Stimulated activated CD4-positive, alpha-beta T cell treated with anti-CD3 and anti-CD28 coated beads, Interleukin-1b, Interleukin-23, amount 100 ng/mL, for 24 hours (primary cell): ENCODE measurements at regions not wholly inside any gene's neighbourhood (a gene's known extent, or its start where the extent isn't known, plus 50 kb on each side); places are given as distances from the start of the nearest gene placed in this dataset.
"Not testable (repeated sequence)": the region's sequence is repeated elsewhere in the genome, so short reads cannot be mapped to it uniquely, and the experiment has no call there.

Experiments
- DNase-seq, 4 experiments: peaks; one replicate each; pipeline ENCODE4 v3.0.0-alpha.2; 2020; ENCODE audit warnings: low read depth in 4 of 4, low spot score in 1 of 4

DNA sequence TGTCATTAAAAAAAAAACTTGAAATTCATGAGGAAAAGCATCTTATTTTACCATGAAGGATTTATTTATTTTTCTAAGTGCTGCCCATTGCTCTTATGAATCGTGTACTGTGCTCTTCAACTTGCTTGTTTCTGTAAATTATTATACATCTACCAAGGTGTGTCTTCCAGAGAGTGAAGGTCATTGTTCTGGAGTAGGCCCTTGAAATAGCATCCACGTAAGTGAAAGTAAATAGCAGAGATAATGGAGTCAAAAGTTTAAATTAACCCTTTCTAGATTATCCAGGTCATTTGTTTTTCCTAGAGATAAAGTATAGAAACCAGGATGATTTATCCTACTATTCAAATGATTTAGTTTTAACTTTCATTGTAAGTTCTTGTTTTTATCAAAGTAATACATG lies 473.1 kb downstream of the DIRAS2 start:
- no peak for DNase-seq

DNA sequence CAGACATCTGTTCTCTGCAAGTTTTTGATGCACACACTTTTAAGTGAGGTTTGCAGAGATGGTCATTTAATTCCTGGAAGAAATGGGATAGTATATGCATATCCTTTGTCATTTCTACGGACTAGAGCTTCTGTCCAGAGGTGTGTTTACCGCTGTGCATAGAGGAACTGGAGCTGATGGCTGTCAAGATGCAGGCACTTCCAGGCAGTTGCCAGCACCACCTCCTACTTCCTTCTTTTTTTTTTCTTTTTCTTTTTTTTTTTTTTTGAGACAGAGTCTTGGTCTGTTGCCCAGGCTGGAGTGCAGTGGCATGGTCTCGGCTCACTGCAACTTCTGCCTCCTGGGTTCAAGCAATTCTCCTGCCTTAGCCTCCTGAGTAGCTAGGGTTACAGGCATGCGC lies 468.7 kb downstream of the DIRAS2 start:
- not testable (repeated sequence) for DNase-seq

DNA sequence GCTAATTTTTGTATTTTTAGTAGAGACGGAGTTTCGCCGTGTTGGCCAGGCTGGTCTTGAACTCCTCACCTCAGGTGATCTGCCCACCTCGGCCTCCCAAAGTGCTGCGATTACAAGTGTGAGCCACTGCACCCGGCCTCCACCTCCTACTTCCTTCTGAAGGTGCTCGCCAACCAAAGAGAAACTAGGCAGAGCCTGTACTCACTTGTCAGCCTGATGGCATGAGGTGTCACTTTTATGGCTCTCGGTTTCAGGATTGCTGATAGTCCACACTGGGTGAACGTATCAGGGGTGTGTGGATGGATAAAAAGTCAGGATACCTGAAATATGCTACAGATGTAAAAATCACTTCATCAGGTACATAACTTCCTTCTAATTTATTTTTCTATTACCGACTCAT lies 468.3 kb downstream of the DIRAS2 start:
- not testable (repeated sequence) for DNase-seq

DNA sequence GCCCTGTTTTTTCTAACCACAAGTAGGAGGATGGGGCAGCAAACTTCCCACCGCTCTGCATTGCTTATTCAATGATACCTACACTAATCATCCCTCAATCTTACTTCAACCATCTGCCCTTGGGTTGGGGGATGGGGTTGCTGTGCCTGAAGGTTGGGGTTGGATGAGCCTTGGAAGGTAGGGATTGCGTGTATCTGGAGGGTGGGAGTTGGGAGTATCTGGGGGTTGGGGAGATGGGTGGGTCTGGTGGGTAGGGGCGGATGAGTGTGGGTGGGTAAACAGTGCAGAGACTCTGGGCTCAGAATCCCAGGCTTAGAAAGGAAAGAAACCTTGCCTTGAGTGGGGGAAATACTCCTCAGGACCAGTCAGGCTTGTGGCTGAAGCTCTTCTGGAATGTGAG lies 467.4 kb downstream of the DIRAS2 start:
- DNase-seq = no peak

DNA sequence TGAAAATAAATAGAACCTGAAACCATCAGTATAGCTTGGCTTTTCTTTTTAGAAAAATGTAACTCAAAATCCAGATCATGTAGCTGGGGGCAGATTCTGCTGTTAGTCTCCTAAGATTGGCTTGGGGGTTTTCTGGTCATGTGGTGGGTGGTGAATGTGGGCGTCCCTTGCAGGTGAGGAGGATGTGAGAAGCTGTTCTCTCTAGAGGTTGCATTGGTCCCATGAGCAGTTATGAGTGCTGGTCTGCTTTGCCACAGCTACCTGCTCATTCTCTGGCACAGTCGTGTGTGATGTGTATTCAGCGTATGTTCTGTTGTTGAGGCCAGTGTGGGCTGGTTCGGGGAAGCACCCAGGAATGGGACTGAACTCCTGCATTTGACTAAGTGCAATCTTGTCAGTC lies 466.8 kb downstream of the DIRAS2 start:
- DNase-seq = no peak

DNA sequence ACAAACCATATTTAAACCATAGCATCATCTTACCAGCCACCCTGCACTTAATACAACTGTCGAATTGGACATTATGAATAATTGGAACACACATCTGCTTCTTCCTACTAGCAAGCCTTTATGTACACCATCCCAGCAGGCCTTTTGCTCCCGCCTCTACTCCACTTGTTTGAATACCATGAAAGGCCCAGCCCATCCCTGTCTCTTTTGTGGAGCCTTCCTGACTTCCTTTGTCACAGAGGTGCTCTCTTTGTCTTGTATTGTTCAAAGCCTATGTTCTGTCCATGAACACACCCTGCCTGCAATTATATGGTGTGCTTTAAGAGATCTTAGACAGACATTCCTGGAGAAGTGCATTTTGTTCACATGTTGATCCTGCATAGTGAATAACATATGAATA lies 465.7 kb downstream of the DIRAS2 start:
- no peak for DNase-seq

DNA sequence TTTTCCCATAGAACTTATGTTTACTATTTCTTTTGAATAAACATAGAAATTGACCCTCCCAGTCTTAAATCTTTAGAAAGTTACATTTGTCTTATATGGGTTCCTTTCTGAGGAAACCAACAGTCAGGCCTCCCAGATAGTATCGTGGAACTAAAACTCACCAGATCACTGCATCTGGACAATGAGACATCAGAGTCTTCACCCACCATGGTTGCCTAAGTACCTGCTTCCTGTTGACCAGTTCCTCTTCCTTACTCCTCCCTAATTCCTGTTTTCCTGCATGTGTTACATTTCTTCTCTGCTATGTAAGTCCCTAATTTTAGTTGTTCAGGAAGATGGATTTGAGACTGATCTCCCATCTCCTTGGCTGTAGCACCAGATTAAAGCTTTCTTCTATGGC lies 462.2 kb downstream of the DIRAS2 start:
- DNase-seq = no peak

DNA sequence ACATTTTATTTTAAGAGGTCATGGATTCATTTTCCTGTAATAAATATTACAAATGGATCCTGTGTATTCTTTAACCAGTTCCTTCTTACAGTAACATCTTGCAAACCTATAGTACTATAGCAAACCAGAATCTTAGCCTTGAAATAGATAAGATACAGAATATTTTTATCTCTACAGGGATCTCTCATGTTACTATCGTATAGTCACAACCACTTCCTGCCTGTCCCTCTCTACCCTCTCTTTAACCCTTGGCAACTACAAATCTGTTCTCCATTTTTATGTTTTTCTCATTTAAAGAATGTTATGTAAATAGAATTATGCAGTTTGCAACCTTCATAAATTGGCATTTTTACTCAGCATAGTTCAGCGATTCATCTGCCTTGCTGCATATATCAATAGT lies 454.0 kb downstream of the DIRAS2 start:
- no peak for DNase-seq

DNA sequence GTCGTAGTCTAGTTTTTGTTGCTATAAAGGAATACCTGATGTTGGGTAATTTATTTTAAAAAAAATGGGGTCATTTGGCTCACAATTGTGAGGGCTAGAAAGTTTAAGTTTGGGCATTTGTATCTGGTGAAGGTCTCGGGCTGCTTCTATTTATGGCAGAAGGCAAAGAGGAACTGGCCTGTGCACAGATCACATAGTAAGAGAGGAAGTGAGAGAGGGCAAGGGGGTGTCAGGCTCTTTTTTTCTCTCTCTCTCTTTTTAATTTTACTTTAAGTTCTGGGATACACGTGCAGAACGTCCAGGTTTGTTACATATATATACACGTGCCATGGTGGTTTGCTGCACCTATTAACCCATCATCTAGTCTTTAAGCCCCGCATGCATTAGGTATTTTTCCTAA lies 453.3 kb downstream of the DIRAS2 start:
- no peak for DNase-seq

DNA sequence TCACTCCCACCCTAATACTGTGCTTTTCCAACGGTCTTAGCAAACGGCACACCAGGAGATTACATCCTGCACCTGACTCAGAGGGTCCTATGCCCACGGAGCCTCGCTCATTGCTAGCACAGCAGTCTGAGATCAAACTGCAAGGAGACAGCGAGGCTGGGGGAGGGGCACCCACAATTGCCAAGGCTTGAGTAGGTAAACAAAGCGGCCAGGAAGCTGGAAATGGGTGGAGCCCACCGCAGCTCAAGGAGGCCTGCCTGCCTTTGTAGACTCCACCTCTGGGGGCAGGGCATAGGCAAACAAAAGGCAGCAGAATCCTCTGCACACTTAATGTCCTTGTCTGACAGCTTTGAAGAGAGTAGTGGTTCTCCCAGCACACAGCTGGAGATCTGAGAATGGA lies 450.2 kb downstream of the DIRAS2 start:
- DNase-seq = peak in 2 of 4 experiments; percentile 8 to 12

DNA sequence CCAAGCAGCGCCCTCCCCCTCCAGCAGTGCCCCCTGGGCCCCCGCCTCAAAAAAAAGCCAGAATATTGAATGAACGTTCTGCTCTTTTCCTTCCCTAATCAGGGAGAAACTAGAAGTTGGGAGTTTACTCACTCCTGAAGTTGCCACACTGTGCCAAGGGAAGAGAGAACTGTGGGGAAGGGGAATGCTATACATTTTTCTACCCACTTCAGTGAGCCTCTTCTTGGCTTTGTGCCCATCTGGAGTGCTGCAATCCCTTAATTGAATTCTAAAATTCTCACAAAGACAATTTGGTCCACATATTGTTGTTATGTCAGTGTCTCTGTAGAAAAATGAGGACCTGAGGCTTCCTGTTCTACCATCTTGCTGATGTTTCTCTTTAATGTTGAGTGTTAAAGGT lies 443.7 kb downstream of the DIRAS2 start:
- DNase-seq = no peak

DNA sequence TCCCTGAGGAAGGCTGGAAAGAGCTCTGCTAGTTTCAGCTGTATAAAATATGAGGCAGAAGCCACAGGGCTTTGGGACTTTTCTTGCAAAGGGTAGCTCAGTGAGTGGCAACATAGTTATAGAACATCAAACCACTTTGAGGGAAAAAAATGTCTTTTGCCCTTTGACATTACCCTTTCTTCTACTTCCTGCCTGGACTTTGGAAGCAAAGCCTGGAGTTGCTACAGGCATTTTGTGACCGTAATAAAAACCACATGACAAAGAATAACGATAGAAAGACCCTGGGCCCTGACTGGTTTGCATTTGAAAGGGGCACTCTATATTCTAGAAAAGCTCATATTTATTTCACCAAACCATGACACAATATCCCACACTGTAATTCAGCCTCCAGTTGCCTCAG lies 440.9 kb downstream of the DIRAS2 start:
- DNase-seq = no peak

DNA sequence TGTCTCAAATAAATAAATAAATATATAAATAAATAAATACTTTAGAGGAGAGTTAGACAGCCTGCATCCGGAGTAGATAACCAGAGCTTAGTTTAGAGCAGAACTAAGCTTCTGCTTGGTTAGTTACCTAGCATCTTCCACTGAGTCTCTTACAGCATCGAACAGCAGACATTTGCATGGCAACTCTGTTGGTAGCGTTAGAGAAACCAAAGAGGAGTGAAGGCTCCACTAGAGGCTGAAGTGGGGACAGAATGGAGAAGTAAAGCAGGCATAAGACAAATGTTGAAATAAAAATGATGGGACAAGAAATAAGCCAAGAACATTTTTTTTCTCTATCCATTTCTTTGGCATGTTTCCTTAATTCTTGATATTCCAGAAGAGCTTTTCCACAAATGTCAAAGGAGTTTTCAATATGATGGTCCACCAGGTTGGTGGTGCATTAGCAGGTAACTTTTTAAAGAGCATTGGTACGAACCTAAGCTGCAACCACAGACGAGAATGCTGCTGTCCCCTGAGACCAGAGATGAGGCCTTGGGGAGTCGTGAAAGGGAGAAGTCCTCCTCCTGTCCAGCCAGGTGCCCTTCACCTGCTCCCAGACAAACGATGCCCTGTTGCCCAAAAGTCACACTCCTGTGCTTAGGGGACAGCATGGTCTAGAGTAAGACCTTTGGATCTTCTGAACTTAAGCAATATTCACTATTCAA lies 438.3 kb downstream of the DIRAS2 start:
- no peak for DNase-seq

DNA sequence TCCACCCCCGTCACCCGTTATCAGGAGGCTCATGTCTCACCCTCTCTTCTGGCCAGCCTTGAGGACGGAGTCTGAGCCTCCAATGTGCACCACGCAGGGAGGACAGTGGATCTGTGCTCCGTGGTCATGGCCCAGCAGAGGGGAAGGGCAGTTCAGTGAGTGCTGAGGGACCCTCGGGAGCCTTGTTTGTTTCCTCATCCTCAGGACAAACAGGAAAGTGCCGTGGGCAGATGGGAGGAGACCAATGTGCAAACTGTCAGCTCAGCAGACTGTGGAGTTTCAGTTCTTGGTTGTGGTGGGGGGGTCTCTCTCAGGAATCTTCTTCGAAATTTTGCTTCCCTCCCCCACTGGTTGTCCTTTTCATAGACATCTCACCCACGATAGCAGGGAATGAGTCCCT lies 429.6 kb downstream of the DIRAS2 start:
- not testable (repeated sequence) for DNase-seq

DNA sequence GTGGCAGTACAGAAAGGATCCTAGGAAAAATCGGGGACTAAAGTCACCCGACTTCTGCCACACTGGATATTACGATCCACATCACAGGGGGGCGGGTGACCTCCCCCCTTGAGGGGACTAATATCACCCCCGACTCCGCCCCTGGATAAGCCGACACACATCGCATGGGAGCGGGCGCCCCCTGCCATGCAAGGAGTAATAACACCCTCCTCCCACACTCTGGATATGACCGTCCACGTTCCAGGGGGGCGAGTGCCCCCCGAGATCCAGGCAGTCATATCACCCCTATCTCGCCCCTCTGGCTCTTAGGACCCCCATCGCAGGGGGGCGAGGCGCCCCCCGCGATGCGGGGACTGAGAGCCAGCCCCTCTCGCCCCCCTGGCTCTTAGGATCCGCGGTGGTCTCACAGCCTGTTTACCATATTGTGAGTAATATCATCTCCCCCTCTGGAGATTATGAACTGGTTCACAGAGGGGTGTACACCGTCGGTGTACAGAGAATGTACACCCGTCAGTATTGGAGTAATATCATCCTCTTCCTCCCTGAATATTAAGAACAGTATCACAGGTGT lies 423.0 kb downstream of the DIRAS2 start:
- peak in 1 of 4 experiments; percentile 4 for DNase-seq

DNA sequence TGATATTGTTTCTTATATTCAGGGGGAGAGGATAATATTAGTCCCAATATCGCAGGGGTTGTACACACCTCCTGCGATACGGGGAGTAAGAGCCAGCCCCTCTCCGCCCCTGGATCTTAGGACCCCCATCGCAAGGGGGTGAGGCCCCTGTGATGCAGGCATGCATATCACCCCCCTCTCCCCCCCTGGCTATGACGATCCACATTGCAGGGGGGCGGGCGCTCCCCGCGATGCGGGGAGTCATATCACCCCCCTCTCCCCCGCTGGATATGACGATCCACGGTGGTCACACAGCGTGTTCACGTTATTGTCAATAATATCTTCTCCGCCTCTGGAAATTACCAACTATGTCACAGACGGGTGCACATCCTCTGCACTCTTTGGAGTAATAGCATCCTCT lies 420.7 kb downstream of the DIRAS2 start:
- not testable (repeated sequence) for DNase-seq

DNA sequence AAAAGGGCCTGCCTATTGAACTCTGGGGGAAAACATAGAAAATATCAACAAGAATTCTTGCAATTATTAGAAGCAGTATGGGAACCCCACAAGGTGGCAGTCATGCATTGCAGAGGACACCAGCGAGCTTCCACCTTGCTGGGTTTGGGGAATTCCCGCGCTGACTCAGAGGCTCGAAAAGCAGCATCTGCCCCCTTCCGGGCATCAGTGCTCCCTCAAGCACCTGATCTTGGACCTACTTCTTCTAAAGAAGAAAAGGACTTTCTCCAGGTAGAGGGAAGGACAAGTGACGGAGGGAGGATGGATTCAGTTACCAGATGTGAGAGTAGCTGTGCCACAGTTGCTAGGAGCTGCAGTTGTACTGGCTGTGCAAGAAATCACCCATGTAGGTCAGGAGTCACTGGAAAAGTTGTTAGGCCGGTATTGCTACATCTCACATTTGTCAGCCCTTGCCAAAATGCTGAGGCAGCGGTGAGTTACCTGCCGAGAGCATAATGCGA lies 415.7 kb downstream of the DIRAS2 start:
- peak; percentile 19 to 61 (median 34) for DNase-seq

DNA sequence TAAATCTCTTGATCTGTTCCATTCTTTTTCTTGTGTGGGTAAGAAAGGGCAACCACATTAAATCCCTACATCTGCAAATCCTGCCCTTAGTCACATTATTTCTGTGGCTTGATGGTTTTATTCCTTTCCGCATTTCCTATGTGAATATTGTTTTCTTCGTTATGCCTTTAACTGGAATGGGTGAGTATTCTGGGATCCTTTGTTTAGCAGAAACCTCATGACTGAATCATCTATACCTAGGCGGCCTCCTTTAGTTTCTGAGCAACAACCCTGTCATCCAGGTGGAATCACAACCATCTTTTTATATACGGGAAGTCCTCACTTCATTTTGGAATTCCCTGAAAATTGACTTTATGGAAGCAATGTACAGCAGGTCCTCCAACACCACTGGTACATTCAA lies 409.5 kb downstream of the DIRAS2 start:
- not testable (repeated sequence) for DNase-seq

DNA sequence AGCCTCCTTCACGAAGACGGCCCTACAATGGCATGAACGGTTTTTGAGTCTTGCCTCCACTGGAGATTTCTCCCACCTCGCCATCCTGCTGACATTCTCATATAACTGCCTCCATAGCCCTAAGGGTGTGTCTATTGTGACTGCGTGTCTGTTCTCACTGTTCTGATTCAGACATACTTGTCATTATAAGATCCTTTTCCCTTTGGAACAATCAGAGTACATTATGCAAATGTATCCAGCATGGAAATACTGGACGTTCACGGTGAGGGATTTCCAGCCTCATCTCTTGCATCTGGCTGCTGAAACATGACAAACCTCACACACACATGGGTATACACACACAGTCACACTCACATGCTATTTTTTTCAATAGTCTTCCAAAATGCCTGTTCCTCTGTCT lies 402.1 kb downstream of the DIRAS2 start:
- DNase-seq = no peak

DNA sequence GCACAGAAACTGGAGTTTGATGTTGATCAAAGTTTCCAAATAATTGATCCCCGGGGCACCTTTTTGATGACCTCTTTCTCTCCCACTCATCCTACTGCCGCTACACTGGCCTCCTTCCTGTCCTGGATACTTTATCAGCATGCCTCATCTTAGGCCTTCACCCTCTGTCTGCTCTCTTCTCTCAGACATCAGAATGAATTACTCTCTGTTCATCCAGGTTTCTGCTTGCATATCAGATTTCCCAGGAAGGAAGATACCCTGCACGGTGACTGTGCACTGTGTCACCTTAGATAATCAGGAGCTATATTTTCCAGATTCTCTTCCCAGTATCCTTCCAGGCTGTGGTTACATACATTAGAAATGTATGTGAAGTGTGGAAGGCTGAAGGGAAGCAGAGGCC lies 397.0 kb downstream of the DIRAS2 start:
- DNase-seq = no peak

DNA sequence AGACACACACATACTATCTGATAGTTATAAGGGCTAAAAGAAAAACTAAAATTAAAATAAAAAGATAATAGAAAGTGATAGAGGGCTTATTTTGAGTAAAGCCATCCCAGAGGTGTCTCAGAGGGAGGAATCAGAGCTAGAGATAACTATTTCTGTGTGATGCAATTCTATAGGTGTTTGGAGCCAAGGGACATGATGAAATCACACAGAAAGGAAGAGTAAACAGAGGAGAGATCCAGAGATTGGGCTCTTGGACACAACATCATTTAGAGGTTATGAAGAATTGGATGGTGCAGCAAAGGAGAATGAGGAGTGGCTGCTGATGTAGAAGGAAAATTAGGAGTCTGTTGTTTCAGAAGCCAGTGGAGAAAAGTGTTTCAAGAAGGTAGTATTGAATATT lies 393.5 kb downstream of the DIRAS2 start:
- DNase-seq = no peak

DNA sequence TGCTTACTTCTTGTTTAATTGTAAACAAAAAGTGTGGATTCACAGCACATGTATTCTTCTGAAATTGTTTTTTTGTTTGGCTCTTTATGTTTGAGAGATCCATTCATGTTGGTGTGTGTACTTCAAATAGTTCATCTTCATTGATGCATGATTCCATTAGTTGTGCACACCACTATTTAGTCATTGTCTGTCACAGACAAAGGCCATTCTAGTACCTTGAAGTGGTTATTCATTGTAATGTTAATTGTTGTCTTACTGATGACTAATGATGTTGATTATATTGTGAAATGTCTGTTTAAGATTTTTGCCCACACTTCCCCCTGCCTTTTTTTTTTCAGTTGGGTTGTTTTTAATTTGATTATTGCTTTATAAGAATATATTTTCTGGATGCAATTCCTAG lies 391.3 kb downstream of the DIRAS2 start:
- no peak for DNase-seq

DNA sequence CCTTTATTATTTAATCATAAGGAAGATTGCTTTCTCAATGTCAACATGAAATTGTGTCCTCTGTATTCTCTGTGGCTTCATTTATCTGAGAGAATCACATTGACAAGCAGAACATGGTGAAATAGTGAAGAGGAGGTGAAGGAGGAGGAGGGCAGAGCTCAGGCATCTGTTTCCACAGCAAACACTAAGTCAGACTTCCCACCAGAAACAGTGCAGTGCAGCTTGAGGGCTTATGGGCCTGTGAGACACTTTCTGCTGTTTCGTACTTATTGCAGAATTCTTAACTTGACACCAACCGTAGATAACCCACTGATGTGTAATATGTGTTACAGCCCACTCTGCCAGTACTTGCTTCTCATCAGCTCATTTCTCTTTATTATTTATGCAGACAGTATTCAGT lies 386.3 kb downstream of the DIRAS2 start:
- DNase-seq = no peak
